ENCODE measurements at regions not wholly inside any gene's neighbourhood (a gene's known extent, or its start where the extent isn't known, plus 50 kb on each side); places are given as distances from the start of the nearest gene placed in this dataset.

- Histone ChIP-seq H3K27me3 (ENCODE audit: insufficient read depth) (no peaks in the 10 kb centered on the region), H4K20me1 (ENCODE audit: insufficient read depth) (no peaks in the 10 kb centered on the region), H3K9ac (no peak overlapping the region), H3K4me2 (no peak overlapping the region), H3K4me1 (ENCODE audit: control insufficient read depth in 1 of 2, insufficient read depth in 2 of 2, low read depth in 1 of 2, low read length in 1 of 2) (no peaks in the 10 kb centered on the region), H3K9me3 (no peaks in the 10 kb centered on the region), H3K27ac (ENCODE audit: low read depth in 2 of 2, low read length in 1 of 2) (no peak overlapping the region), H3F3A (replicated peaks; ENCODE audit: insufficient read depth) (no peaks in the 10 kb centered on the region), H3K4me3 (ENCODE audit: low read depth in 2 of 2, low read length in 1 of 2) (no peak overlapping the region), H3K79me2 (ENCODE audit: insufficient read depth) (no peaks in the 10 kb centered on the region), H3K36me3 (replicated peaks in 1 of 2; ENCODE audit: control insufficient read depth in 1 of 2, insufficient read depth in 2 of 2, low read length in 1 of 2) (no peaks in the 10 kb centered on the region), H3K9me2 (no peaks in the 10 kb centered on the region), H2AFZ (ENCODE audit: low read depth) (no peak overlapping the region)
- WGBS (ENCODE audit: low lambda C conversion rate): 0% methylated on average over 2 of the region's 2 CpGs
- ChIA-PET CTCF (no interaction called here), POLR2A (no interaction called here)
- no peak for DNase-seq
- TF ChIP-seq MEF2A (IDR thresholded peaks at IDR 0.05; ENCODE audit: borderline replicate concordance, low read depth) (no peak), FOSL2 (IDR thresholded peaks at IDR 0.05; ENCODE audit: borderline replicate concordance, low read depth) (no peak), FOXJ3 (CRISPR knock-in tag; IDR thresholded peaks at IDR 0.05) (no peak)
Measured at GRCh38 chr13:22126433-22127021, 455.7 kb downstream of the FGF9 start.

- Histone ChIP-seq H3K9me3 (no peaks in the 10 kb centered on the region), H3K27me3 (ENCODE audit: insufficient read depth) (no peaks in the 10 kb centered on the region), H3K36me3 (replicated peaks in 1 of 2; ENCODE audit: control insufficient read depth in 1 of 2, insufficient read depth in 2 of 2, low read length in 1 of 2) (no peaks in the 10 kb centered on the region), H3K4me2 (no peak overlapping the region), H3K4me3 (ENCODE audit: low read depth in 2 of 2, low read length in 1 of 2) (no peak overlapping the region), H3K27ac (ENCODE audit: low read depth in 2 of 2, low read length in 1 of 2) (no peak overlapping the region), H3K9me2 (no peaks in the 10 kb centered on the region), H2AFZ (ENCODE audit: low read depth) (no peak overlapping the region), H3K79me2 (ENCODE audit: insufficient read depth) (no peaks in the 10 kb centered on the region), H3F3A (replicated peaks; ENCODE audit: insufficient read depth) (no peaks in the 10 kb centered on the region), H3K4me1 (ENCODE audit: control insufficient read depth in 1 of 2, insufficient read depth in 2 of 2, low read depth in 1 of 2, low read length in 1 of 2) (no peaks in the 10 kb centered on the region), H4K20me1 (ENCODE audit: insufficient read depth) (no peaks in the 10 kb centered on the region), H3K9ac (no peak overlapping the region)
- 2% methylated on average over 5 of the region's 5 CpGs for WGBS (ENCODE audit: low lambda C conversion rate)
- ChIA-PET CTCF (no interaction called here), POLR2A (no interaction called here)
- DNase-seq: no peak
- TF ChIP-seq FOXM1 (IDR thresholded peaks at IDR 0.05; ENCODE audit: low read depth): no peak
- TF ChIP-seq ZBTB33 (IDR thresholded peaks at IDR 0.05; ENCODE audit: borderline replicate concordance, low read depth): no peak
- no peak for TF ChIP-seq CTCF (IDR thresholded peaks at IDR 0.05)
- TF ChIP-seq MXI1 (IDR thresholded peaks at IDR 0.05; ENCODE audit: low read depth, low read length): no peak
- no peak for TF ChIP-seq RAD21 (IDR thresholded peaks at IDR 0.05; ENCODE audit: low read length)
- no peak for TF ChIP-seq MEF2A (IDR thresholded peaks at IDR 0.05; ENCODE audit: borderline replicate concordance, low read depth)
- no peak for TF ChIP-seq RXRA (IDR thresholded peaks at IDR 0.05; ENCODE audit: borderline replicate concordance, low read depth)
- TF ChIP-seq YY1 (IDR thresholded peaks at IDR 0.05; ENCODE audit: low read depth): no peak
- no peak for TF ChIP-seq SMC3 (IDR thresholded peaks at IDR 0.05; ENCODE audit: low read depth, low read length)
- TF ChIP-seq EZH2phosphoT487 (IDR thresholded peaks at IDR 0.05; ENCODE audit: borderline replicate concordance, low read depth): no peak
Measured at GRCh38 chr13:22127277-22128164, 456.6 kb downstream of the FGF9 start.

Data from SK-N-SH (cell line).